ENCODE measurements at regions not wholly inside any gene's neighbourhood (a gene's known extent, or its start where the extent isn't known, plus 50 kb on each side); places are given as distances from the start of the nearest gene placed in this dataset.

DNA sequence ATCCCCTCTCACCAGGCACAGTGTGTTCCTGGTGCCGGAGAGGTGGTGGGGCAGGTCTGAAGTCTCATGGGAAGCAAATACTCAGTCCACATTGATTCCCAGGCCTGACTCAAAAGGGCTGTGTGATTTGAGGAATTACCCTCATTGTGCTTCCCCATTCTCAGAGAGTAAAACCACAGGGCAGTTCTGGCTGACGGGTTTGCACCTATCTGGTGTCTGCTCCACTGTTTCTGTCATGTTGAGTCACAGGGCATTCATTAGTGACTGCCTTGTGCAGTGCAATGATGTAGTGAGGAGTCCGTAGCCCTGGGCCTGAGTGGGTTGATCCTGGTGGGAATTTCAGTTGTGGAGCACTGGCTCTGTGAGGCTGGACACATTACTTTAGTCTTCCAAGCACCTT is 85.2 kb upstream of the ARHGAP20 start:
- TF ChIP-seq, protein P1, sequence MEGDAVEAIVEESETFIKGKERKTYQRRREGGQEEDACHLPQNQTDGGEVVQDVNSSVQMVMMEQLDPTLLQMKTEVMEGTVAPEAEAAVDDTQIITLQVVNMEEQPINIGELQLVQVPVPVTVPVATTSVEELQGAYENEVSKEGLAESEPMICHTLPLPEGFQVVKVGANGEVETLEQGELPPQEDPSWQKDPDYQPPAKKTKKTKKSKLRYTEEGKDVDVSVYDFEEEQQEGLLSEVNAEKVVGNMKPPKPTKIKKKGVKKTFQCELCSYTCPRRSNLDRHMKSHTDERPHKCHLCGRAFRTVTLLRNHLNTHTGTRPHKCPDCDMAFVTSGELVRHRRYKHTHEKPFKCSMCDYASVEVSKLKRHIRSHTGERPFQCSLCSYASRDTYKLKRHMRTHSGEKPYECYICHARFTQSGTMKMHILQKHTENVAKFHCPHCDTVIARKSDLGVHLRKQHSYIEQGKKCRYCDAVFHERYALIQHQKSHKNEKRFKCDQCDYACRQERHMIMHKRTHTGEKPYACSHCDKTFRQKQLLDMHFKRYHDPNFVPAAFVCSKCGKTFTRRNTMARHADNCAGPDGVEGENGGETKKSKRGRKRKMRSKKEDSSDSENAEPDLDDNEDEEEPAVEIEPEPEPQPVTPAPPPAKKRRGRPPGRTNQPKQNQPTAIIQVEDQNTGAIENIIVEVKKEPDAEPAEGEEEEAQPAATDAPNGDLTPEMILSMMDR (IDR thresholded peaks at IDR 0.05; ENCODE audit: low read depth, low read length) = no peak
- no peak for DNase-seq (ENCODE audit: extremely low read depth, low read depth)

DNA sequence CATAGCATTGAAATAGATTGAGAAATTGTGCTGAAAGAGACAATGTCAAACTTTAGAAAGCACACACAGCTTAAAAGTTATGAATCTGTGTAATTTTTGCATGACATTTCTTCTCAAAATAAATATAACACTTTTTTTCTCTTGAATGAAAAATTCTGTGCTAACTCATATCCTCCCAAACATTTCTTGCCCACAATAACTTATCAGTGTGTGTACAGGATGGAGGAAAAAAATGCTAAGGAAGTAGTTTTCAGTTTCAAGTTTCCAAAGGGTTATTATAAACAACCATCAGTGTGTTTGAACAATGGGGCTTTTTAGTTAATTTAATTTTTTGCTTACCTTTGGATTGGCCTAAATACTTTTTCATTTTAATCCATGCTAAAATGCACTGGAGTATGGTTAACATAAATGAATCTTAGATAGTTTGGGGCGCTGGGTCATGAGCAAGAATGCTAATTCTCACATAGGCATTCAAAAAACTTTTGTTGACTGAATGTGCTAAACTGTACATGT is 82.9 kb upstream of the ARHGAP20 start:
- TF ChIP-seq, protein P1 (IDR thresholded peaks at IDR 0.05; ENCODE audit: low read depth, low read length) = no peak
- DNase-seq (ENCODE audit: extremely low read depth, low read depth) = no peak

DNA sequence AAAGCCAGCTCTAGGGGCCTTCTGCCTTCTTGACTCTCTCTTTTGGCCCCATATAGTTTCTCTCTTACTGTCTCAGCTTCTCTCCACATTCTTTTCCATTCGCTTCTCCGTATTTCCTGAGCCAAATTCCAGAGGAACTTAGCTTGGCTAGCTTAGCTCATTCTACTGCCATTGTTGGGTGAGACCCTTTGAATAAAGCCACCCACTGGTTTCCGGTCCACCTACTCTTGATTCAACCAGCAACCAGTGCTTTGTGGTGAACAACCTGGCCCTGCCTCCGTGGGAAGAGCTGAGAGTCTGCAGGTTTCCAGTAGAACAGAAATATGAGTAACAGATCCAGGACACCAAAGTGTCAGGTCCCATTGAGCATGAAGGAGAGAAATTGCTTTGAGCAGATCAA is 81.3 kb upstream of the ARHGAP20 start:
- no peak for DNase-seq (ENCODE audit: extremely low read depth, low read depth)
- TF ChIP-seq, protein P1 (IDR thresholded peaks at IDR 0.05; ENCODE audit: low read depth, low read length) = no peak

DNA sequence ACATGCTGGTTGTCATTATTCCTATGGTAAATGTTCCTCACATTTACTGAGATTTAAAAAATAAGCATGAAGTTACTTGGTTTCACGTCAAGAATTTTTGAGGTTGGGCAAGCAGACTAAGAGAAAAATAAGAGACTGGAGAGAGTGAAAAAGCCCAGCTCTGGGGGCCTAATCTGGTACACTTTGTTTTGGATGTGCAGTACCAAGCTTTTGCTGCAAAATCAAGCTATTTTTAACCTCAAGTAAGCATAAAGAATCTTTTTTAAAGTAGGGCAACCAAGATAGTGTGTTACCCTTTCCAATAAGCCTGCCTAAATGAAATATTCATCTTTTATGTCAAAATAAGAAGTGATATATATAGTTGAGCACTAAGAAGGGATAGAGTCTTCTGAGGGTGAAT is 79.4 kb upstream of the ARHGAP20 start:
- DNase-seq (ENCODE audit: extremely low read depth, low read depth) = no peak
- TF ChIP-seq, protein P1 (IDR thresholded peaks at IDR 0.05; ENCODE audit: low read depth, low read length) = no peak

DNA sequence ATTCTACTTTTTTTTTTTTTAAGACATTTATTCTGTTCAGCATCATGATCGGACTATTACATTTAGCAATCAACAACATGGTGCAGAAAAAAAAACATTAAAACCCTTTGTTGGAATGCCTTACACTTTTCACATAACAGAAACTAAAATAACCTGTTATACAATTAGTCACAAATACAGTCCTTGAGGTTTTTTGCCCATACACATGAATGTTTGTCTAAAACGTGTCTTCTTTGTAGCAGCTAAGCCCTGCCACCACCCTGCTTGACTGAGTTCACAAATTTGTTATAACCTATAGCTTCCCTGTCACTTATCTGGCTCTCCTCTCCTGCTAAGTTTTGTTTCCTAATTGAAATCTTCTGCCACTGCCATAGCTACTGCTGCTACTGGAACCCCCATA is 75.4 kb upstream of the ARHGAP20 start:
- TF ChIP-seq, protein P1 (IDR thresholded peaks at IDR 0.05; ENCODE audit: low read depth, low read length) = no peak

DNA sequence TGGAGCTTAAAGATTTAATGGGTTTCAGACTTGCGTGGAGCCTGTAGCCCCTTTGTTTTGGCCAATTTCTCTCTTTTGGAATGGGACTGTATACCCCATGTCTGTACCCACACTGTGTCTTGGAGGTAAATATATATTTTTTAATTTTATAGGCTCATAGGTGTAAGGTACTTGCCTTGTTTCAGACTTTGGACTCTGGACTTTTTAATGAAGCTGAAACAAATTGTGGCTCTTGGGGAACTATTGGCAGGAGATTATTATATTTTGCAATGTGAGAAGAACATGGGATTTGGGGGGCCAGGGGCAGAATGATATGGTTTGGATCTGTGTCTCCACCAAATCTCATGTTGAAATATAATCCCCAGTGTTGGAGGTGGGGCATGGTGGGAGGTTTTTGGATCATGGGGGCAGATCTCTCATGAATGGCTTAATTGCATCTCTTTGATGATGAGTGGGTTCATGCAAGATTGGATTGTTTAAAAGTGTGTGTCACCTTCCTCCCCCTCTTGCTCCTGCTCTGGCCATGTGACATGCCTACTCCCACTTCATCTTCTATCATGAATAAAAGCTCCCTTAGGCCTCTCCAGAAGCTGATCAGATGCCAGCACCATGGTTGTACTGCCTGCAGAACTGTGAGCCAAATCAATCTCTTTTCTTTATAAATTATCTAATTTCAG is 74.1 kb upstream of the ARHGAP20 start:
- no peak for DNase-seq (ENCODE audit: extremely low read depth, low read depth)
- TF ChIP-seq, protein P1 (IDR thresholded peaks at IDR 0.05; ENCODE audit: low read depth, low read length) = no peak

More for the DNA sequence above, 75.4 kb upstream of the ARHGAP20 start:
- no peak for DNase-seq (ENCODE audit: extremely low read depth, low read depth)

DNA sequence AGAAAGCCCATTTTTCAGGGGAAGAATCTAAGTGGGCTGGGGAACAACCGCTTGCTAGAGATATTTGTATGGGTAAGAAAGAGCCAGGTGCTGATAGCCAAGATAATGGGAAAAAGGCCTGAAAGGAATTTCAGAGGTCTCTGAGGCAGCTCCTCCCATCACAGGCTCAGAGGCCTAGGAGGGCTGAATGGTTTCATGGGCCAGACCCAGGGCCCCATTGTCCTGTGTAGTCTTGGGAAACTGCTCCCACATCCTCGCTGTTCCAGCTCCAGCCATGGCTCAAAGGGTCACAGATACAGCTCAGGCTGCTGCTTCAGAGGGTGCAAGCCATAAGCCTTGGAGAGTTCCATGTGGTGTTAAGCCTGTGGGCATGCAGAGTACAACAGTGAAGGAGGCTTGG is 73.2 kb upstream of the ARHGAP20 start:
- TF ChIP-seq, protein P1 (IDR thresholded peaks at IDR 0.05; ENCODE audit: low read depth, low read length) = no peak
- no peak for DNase-seq (ENCODE audit: extremely low read depth, low read depth)
